ENCODE measurements at regions not wholly inside any gene's neighbourhood (a gene's known extent, or its start where the extent isn't known, plus 50 kb on each side); places are given as distances from the start of the nearest gene placed in this dataset.

DNA sequence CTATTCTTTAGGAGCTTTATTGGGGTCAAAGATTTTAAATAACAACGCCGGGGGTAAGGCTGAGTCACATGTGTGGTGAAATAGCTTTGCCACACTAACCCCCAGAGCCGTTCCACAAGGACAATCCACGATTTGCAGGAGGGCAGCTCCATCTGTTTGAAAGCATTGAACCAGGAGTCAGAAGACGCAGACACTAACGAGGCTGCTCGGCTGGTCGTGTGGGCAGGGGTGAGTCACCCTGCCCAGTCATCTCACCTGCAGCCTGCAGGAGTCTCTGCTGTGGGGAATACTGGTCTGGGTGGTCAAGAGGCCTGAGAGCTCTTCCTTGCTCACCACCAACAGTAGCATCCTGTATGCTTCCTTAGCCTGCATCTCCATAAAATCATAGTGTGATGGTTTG, 149.2 kb upstream of the NCK2 start:
- DNase-seq (ENCODE audit: low read depth) = peak; percentile 84

DNA sequence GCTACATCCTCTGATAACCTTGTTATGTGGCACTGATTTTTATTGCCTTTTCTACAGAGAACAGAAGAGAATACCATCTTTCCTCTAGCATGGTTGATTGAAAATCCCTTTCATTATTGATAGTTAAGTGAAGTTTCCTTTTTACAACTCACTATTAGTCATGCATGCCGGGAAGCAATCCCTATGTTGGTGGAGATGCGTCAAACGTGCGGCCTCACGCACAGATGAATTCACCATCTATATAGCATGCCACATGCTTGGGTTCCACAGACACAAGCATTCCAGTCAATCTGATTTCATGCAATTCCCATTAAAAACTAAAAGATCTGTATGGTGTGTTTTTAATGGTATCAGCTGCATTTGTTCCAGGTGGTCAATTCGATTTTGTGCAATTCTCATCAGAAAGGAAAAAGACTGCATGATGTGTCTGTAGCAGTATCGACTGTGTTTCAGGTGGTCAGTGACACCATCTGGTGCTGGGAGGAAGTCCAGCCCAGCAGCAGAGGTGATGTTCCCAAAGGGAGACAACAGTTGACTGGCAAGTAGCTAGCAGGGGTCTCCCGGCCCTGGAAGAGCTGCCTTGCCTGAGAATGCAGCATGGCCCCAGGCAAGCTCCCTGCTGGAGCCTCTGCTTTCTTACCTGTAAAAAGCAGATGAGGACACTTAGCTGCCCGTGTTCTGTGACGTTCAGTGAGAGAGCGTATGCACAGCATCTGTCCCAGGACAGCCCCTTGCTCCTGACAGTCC, 151.3 kb upstream of the NCK2 start:
- no peak for DNase-seq (ENCODE audit: low read depth)

DNA sequence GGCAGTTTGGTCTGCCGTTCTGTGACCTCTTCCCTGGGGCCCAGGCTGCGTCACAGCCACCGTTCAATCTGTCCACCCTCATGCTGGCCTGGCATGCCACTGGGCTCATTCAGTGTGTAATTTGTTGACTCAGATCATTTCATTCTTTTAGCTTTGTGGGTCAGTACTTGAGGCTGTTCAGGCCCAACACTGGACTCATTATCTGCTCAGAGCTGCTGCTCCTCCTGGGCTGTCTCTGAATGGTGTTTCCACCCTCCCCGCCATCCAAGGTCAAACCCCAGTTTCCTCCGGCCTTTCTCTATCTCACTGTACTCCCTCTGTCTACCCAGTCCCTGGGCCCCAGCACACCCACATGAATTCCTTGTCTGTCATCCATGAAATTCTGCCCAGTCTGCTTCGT, 152.4 kb upstream of the NCK2 start:
- peak; percentile 21 for DNase-seq (ENCODE audit: low read depth)

DNA sequence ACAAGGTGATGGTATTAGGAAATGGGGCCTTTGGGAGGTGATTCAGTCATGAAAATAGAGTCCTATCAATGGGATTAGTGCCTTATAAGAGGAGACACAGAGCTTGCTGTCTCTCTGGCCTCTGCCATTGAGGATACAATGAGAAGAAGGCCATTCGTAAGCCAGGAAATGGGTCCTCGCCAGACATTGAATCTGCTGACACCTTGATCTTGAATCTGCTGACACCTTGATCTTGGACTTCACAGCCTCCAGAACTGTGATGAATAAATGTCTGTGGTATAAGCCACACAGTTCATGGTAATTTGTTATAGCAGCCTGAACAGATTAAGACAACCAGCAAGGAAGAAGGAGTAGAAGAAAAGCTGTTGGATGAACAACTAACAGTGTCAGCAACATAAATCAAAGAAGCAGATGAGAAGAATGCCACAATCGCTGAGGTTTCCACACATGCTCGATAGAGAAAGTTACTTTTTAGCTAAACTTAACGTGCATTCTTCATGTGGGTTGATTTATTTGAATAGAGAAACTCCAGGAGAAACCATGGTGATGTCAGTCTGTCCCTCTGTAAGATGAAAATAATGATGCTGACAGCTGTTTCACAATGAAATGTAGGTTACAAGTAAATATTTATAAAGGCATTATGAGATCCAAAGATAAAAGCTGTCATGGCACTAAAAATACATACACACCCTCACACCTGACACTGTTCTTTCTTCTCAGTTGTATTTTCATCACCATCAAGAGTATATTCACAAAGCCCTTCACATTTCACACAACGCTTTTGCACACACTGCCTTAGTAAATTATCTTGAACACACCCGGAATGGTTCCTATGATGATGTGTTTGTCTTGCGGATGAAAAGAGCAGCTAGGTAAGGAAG, 153.7 kb upstream of the NCK2 start:
- DNase-seq (ENCODE audit: low read depth) = no peak

DNA sequence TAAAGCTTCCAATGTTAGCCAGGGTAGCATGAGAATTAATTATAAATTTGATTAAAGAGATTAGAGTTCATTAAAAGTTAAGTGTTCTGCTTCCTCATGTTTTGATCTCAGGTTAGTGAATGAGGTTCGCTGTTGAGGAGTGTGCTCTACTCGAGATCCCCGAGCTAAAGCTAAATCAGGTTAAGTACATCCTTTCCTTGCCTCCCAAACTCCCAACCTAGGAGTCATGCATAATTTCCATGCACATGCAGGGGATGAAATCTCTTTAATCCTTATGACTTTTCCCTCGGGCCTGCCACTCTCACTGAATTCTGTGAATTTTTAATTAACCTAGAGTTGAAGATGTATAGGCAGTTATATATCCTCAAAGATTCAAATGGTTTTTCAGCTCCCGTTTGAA, 156.1 kb upstream of the NCK2 start:
- no peak for DNase-seq (ENCODE audit: low read depth)

DNA sequence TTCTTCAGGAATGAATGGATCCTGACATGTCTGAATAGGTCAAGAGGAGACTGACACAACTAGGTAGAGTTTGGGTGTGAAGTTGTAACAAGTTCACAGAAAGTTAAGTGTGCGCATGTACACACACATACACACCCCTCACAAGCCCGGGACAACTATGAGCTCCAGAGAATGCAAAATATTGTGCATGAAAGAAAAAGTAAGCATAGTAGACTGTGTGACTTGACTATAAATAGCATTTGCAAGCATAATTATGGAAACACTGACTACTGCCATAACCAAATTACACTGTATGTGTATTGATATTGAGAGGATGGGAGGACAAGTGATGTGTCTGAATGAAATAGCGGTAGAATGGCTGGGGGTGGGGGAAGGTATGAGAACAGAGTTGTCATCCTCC, 157.1 kb upstream of the NCK2 start:
- DNase-seq (ENCODE audit: low read depth) = no peak

DNA sequence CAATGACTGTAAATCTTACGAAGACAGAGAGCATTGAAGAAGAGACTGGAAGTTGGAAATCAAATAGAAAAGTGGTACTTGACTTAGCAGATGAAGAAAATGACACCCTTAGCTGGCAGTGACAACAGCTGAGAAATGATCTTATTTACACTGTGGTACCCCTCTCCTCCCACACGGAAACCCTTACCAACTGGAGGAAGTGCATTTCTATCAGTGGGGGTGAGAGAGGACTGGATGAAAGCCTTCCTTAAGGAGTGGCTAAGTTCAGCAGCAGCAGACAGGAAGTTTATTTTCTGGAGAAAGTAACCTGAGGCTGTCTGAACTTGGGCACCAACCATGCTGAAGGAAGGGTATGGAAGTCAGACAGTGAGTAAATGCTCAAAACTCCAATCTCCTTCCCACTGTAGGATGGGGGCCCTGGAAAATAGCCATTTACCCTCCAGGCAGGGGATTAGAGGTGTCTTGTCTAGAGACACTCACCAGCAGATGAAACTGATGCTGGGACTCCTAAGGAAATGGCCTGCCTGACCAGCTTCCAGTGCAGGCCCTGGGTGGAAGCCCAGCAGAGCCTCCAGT, 160.2 kb upstream of the NCK2 start:
- DNase-seq (ENCODE audit: low read depth) = peak; percentile 81

DNA sequence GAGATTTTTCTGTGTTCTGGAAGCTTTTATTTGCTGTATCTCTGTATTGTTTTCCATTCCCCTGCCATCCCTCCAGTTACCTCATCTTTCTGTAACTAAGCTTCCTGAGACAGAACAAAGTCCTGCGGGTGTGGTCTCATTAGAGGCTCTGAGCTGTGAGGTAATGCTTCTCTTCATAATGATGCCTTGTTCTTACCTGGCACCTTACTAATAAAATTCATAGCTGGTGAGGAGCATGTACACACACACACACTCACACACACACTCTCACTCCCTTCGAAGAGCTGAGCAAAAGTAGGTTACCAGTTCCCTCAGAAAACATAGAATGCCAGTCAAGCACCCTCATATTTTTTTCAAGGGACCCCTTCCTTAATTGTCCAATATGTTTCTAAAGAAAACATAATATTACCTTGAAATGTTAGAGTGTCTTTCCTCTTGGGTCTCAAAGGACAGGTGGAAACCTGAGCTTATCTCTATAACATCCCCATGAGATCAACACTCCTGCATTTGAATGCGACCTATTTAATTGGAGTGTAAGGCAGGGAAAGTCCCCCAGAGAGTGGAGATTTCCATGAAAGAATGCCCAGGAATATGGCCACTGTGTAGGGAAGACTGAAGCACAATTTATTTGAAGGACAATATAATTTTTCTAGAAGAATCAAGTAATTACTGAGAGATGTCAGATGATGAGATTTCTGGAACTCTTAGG, 161.6 kb upstream of the NCK2 start:
- DNase-seq (ENCODE audit: low read depth) = no peak

DNA sequence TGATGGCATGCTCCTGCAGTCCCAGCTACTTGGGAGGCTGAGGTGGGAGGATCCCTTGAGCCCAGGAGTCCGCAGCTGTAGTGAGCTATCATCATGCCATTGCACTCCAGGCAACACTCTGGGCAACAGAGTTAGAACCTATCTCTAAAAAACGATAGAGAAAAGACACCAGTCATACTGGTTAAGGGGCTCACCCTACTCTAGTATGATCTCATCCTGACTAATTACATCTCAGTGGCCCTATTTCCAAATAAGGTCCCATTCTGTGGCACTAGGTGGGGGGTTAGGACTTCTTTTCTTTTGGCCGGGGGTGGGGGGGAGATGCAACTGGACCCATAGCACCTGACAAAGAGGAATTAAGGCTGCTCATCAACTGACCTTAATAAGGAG, 163.2 kb upstream of the NCK2 start:
- DNase-seq (ENCODE audit: low read depth) = peak; percentile 21

DNA sequence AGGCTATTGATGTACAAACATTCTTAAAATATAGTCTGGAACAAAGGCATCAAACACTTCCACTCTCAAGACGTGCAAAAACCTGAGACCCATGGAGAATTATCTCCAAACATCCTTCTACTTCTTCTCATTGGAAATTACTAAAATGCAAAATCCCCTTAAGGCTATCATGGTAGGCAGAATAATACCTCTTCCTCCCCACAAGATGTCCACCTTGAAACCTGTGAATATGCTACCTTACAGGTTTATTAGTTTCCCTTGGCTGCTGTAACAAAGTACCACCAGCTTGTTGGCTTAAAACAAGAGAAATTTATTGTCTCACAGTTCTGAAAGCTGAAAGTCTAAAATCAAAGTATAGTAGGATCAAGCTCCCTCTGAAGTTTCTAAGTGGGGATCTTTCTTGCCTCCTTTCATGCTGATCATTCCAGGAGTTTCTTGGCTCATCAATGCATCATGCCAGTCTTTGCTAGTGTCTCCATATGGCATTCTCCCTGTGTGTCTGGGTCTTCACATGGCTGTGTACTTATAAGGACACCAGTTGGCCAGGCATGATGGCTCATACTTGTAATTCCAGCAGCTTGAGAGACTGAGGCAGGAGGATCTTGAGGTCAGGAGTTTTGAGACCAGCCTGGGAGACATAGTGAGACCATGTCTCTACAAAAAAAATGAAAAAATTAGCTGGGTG, 163.7 kb upstream of the NCK2 start:
- DNase-seq (ENCODE audit: low read depth) = no peak

DNA sequence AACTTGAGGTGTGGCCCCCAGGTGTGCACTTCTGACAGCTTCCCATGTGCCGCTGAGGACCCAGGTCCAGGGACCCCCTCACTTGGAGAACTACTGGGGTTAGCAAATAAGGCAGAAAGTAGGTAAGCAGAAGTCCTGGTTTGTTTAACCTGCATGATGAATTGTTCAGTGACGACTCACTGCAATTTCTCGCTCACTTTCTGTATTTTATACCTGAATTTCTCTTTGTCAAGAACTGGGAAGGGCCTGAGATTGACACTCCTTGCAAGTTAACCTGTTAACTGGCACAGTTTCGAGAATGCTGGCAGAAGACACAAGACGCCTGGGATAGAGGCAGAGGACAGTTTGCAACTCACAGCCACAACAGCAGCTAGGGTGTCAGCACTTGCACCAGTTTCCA, 164.5 kb upstream of the NCK2 start:
- no peak for DNase-seq (ENCODE audit: low read depth)

DNA sequence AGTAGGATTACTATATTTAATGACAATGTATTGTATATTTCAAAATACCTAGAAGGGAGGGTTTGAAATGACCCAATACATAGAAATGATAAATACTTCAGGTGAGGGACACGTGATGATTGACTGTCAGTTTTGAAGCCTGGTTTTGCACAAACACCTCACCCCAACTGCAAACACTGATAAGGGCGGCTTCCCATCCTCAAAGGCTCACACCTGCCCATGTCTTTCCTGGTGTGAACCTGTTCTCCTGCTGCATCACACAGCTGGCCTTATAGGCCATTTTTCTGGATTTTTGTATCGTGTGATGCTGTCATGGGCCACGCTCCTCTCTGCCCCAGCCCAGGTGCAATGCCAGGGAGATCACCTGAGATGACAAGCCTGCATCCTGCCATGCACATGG, 166.5 kb upstream of the NCK2 start:
- DNase-seq (ENCODE audit: low read depth) = no peak

DNA sequence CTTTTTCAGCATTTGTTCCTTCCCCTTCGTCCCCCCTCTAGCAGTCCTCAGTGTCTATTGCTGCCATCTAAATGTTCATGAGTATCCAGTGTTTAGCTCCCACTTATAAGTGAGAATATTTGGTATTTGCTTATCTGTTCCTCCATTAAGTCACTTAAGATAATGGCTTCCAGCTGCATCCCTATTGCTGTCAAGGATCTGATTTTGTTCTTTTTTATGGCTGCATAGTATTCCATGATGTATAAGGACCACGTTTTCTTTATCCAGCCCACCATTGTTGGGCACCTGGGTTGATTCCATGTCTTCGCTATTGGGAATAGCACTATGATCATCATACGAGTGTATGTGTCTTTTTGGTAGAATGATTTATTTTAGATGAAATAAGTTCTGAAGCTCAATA, 166.9 kb upstream of the NCK2 start:
- DNase-seq (ENCODE audit: low read depth) = no peak

DNA sequence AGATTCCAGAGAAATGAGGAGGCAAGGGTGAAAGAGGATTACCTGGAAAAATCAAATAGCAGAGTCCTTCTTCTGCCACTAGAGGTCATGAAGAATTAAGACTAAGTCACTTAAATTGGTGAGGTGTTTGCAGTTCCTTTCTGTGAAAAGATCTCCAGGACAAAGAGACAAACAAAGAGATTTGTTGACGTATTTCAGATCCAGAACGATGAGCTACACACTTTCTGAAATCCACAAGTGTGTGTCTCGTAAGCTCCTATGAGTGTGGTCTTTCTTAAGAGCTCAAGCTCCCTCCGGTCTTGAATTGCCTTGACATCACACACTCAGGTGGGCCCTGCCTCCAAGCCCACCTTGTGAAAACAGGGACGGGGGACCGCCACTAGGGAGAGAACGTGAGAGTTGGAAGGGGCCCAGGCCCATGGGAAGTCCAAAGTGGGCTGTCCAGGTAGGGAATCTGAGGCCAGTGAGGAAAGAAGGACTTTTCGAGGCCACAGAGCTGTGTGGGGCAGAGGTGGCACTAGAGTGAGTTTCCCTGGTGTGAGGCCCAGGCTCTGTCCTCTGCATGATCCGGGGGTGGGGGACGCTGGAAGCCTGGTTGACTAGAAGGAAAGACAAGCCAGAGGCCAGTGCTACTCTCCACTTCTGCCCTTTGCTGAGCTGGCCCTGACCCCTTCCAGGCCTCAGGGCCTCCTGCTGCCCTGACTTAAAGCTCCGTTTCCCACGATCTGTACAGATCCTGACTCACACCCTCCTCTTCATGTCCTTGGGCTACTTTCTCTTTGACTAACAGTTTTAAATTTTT, 168.1 kb upstream of the NCK2 start:
- DNase-seq (ENCODE audit: low read depth) = peak; percentile 93

DNA sequence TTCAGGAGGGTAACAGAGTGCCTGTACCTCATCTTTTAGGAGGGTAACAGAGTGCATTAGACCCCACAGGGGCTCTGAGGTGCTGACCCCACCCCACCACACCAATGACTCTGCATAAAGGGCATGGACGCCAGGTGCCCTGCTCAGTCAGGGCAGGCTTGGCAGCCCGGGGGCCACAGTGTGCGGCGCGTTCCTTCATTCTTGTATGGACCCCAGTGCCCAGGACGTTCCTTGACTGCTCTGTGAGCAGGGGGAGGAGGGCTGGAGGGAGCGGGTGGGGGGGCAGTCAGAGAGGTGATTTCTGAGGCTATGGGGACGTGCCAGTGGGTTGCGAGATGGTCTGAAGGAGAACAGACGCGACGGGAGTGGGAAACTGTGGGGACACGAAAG, 168.7 kb upstream of the NCK2 start:
- DNase-seq (ENCODE audit: low read depth) = no peak

DNA sequence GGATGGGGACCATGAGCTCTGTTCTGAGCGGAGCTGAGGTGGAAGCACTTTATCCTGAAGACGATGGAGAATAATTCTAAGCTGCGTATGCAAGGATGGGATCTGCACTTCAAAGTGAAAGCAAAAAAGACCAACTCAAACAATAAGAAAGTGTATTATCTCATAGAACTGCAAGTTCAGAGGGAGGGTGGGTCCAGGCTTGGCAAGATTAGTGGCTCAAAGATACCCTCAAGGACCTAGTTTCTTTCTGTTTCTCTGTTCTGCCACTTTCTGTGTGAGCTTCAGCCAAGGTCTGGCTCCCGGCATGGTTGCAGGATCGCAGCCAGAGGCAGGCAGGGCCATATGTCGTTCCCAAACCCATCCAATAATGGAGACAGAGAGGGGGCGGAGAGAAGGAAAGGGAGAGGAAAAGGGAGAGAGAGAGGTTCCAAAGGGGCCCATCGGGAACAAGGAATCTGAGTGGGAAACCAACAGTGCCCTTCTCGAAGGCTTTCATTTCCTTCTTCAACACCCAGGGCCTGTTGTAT, 169.2 kb upstream of the NCK2 start:
- DNase-seq (ENCODE audit: low read depth) = no peak

DNA sequence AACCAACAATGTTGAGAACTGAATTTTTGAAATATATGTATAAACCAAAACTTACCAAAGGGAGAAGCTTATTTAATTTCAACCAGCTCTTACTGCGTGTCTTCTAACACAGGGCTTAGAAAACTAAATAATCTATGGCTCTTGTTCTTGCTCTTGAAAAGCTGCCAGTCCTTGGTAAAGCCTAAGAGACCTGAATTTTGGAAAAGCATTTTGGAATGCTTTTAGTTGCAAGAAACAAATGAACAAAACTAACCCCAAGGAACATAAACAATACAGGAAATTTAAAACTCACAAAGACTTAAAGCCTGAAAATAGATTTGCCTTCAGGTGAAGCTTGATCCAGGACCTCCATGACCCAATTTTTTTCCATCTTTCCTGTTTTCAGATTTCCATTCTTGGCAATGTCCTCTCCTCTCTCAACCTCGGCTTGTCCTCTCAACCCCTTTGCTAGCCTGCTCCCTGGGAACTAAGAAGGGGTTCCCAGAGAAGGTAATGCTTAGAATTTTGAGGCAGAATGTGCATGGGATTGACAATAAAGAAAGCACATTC, 169.8 kb upstream of the NCK2 start:
- DNase-seq (ENCODE audit: low read depth) = no peak

DNA sequence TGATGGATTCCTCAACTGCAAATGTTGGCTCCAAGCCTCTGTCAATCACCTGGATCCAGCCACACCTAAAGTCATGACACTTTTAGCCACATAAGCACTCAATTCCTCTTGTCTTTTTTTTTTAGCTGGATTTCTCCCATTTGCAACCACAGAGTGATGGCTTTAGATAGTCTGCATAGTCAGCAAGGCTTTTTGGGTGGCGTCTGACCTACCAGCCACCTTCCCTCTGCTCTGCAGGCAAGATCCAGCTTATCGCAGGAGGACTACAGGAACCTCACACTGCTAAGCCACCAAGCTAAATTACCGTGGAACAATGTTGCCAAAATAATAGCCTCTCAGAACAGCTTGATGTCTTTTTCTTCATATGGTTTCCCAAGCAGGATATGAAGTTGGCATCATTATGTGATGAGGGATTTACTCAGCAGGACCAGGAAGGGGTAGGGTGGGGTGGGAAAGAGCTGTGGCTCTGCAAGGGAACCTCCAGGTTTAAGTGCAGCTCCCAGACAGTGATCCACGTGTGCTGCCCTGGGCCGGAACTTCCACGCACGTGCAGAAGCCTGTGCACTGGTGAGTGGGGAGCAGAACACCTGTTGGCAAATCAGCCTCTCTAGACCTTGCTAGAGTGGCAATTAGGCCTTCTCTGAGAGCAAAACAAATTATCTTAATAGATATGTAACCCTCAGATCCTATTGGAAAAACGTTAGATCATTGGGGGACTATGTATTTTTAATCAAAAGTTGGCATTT, 170.6 kb upstream of the NCK2 start:
- DNase-seq (ENCODE audit: low read depth) = no peak

DNA sequence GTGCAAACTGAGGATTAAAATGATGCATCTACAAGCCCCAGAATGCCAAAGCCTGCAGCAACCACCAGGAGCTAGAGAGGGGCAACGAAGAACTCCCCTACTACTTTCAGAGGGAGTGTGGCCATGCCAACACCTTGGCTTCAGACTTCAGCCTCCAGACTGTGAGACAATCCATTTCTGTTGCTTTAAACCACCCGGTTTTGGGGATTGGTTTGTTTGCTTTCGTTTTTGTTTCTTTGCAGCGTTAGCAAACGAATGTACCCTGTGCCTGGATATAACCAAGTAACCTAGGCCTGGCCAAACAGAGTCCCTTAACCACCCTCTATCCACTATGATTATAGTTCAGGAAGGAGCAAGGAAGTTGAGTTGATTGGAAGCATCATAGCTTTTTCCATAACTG, 171.2 kb upstream of the NCK2 start:
- no peak for DNase-seq (ENCODE audit: low read depth)

All from M059J (cell line).